Keratinocyte (primary cell): ENCODE measurements at regions not wholly inside any gene's neighbourhood (a gene's known extent, or its start where the extent isn't known, plus 50 kb on each side); places are given as distances from the start of the nearest gene placed in this dataset.

Experiments
- DNase-seq: peaks from one replicate; pipeline ENCODE4 v3.0.0-alpha.2; 2011; ENCODE audit warnings: low read depth, missing footprints, low spot score
- FAIRE-seq: peaks from 2 replicates; lab custom pipeline; 2011; peaks lifted over from hg19 to GRCh38; lab: Jason Lieb, UNC
- H2AFZ ChIP-seq: 2 replicates; pipeline ENCODE4 v1.6.0; 2012; ENCODE audit warnings: low read length, control low read depth, inconsistent platforms; ENCODE audit not compliant: control insufficient read depth
- H3K27ac ChIP-seq: 2 replicates; pipeline ENCODE4 v1.5.1; 2011; ENCODE audit warnings: low read length; ENCODE audit not compliant: control insufficient read depth, insufficient read depth
- H3K27me3 ChIP-seq: 3 replicates; pipeline ENCODE4 v1.6.0; 2011; ENCODE audit warnings: low read length; ENCODE audit not compliant: control insufficient read depth, insufficient read depth; ENCODE audit errors: extremely low read depth
- H3K36me3 ChIP-seq, 2 experiments: 2 replicates in 1 of 2; 3 replicates in 1 of 2; pipeline ENCODE4 v1.5.1; 2011; ENCODE audit warnings: low read length in 2 of 2, mild to moderate bottlenecking in 1 of 2; ENCODE audit not compliant: control insufficient read depth in 2 of 2, insufficient read depth in 2 of 2; ENCODE audit errors: extremely low read depth in 1 of 2
- H3K4me1 ChIP-seq: 3 replicates; pipeline ENCODE4 v1.5.1; 2011; ENCODE audit warnings: low read length; ENCODE audit not compliant: control insufficient read depth, insufficient read depth; ENCODE audit errors: extremely low read depth
- H3K4me2 ChIP-seq: 3 replicates; pipeline ENCODE4 v1.6.0; 2011; ENCODE audit warnings: low read depth, low read length; ENCODE audit not compliant: control insufficient read depth, insufficient read depth; ENCODE audit errors: extremely low read depth
- H3K4me3 ChIP-seq, 3 experiments: fragments of 200-600 bp in 1 of 3; sonication (generic) in 1 of 3; 2 replicates in 2 of 3; 3 replicates in 1 of 3; pipeline ENCODE4 v1.5.1; 2011 to 2016; ENCODE audit warnings: low read length in 3 of 3, mild to moderate bottlenecking in 3 of 3, control low read depth in 2 of 3, inconsistent platforms in 1 of 3, low read depth in 1 of 3, mixed read lengths in 1 of 3, mixed run types in 1 of 3, moderate library complexity in 1 of 3; ENCODE audit not compliant: control insufficient read depth in 2 of 3, insufficient read depth in 2 of 3; ENCODE audit errors: extremely low read depth in 1 of 3
- H3K79me2 ChIP-seq: 2 replicates; pipeline ENCODE4 v1.6.0; 2012; ENCODE audit warnings: low read length; ENCODE audit not compliant: control insufficient read depth, insufficient read depth
- H3K9ac ChIP-seq: 3 replicates; pipeline ENCODE4 v1.6.0; 2011; ENCODE audit warnings: low read length; ENCODE audit not compliant: control insufficient read depth, insufficient read depth; ENCODE audit errors: extremely low read depth
- H3K9me1 ChIP-seq: 3 replicates; pipeline ENCODE4 v1.6.0; 2011; ENCODE audit warnings: low read length; ENCODE audit not compliant: control insufficient read depth, insufficient read depth; ENCODE audit errors: extremely low read depth
- H3K9me3 ChIP-seq: 2 replicates; pipeline ENCODE4 v1.5.1; 2012; ENCODE audit warnings: low read depth, low read length; ENCODE audit not compliant: control insufficient read depth
- H4K20me1 ChIP-seq: 3 replicates; pipeline ENCODE4 v1.6.0; 2011; ENCODE audit warnings: low read length; ENCODE audit not compliant: control insufficient read depth, insufficient read depth; ENCODE audit errors: extremely low read depth
- EZH2 ChIP-seq: IDR thresholded peaks from one replicate; pipeline ENCODE4 v1.6.1; 2012; ENCODE audit warnings: inconsistent platforms, mild to moderate bottlenecking, low read length, moderate library complexity
- dilution Hi-C: fragments of 300-500 bp; cut with MboI; formaldehyde crosslinking; loops from one replicate; pipeline ENCODE4 v1.7.0; 2020; ENCODE audit warnings: low sequenced_read_pairs; ENCODE audit not compliant: extremely low pct_ligation_motif_present
- TF ChIP-seq, protein P1 (sequence below), 3 experiments: IDR thresholded peaks in 1 of 3; conservative IDR thresholded peaks in 1 of 3; optimal IDR thresholded peaks in 1 of 3; 2 replicates in 2 of 3; 3 replicates in 1 of 3; pipeline versions ENCODE3 to v1.5.1; 2011; ENCODE audit warnings: low read length in 3 of 3, mild to moderate bottlenecking in 3 of 3, moderate library complexity in 2 of 3, control low read depth in 1 of 3, inconsistent platforms in 1 of 3; ENCODE audit not compliant: insufficient read depth in 2 of 3; ENCODE audit errors: extremely low read depth in 1 of 3

DNA sequence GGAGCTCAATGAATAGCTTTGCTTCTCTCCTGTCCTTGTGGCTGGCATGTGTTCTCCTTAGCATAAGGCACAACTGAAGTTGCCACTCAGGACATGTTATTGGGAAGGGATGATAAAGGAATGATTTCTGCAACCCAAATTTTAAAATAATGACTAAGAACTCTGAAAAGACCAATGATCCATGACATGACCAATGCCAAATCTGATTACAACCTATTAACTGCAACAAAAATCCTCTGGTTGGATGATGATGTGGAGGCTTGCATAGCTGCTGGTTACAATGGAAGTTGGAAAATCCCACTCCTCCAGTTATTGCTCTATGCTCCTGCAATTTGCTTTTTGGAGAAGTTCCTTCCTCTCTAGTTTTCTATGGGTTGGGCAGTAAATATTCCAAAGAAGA lies 63.4 kb upstream of the FBXL4 start:
- dilution Hi-C loops: no loop called here
- H3K4me3 ChIP-seq: no peak overlapping the region
- no peaks in the 10 kb centered on the region for H4K20me1 ChIP-seq
- H3K27me3 ChIP-seq: no peaks in the 10 kb centered on the region
- TF ChIP-seq, protein P1, sequence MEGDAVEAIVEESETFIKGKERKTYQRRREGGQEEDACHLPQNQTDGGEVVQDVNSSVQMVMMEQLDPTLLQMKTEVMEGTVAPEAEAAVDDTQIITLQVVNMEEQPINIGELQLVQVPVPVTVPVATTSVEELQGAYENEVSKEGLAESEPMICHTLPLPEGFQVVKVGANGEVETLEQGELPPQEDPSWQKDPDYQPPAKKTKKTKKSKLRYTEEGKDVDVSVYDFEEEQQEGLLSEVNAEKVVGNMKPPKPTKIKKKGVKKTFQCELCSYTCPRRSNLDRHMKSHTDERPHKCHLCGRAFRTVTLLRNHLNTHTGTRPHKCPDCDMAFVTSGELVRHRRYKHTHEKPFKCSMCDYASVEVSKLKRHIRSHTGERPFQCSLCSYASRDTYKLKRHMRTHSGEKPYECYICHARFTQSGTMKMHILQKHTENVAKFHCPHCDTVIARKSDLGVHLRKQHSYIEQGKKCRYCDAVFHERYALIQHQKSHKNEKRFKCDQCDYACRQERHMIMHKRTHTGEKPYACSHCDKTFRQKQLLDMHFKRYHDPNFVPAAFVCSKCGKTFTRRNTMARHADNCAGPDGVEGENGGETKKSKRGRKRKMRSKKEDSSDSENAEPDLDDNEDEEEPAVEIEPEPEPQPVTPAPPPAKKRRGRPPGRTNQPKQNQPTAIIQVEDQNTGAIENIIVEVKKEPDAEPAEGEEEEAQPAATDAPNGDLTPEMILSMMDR (optimal IDR thresholded peaks at IDR 0.05 in 1 of 3, IDR thresholded peaks at IDR 0.05 in 1 of 3, conservative IDR thresholded peaks at IDR 0.05 in 1 of 3; ENCODE audit: extremely low read depth in 1 of 3, insufficient read depth in 2 of 3, low read length in 3 of 3): no peak
- no peak for TF ChIP-seq EZH2
- no peak overlapping the region for H3K4me2 ChIP-seq
- no peak overlapping the region for H3K27ac ChIP-seq
- no peaks in the 10 kb centered on the region for H3K9me1 ChIP-seq
- H3K9me3 ChIP-seq: no peaks in the 10 kb centered on the region
- no peaks in the 10 kb centered on the region for H3K36me3 ChIP-seq
- FAIRE-seq (no peak), DNase-seq (no peak)
- H2AFZ ChIP-seq: no peak overlapping the region
- H3K9ac ChIP-seq: no peak overlapping the region
- no peaks in the 10 kb centered on the region for H3K79me2 ChIP-seq
- H3K4me1 ChIP-seq: no peaks in the 10 kb centered on the region

DNA sequence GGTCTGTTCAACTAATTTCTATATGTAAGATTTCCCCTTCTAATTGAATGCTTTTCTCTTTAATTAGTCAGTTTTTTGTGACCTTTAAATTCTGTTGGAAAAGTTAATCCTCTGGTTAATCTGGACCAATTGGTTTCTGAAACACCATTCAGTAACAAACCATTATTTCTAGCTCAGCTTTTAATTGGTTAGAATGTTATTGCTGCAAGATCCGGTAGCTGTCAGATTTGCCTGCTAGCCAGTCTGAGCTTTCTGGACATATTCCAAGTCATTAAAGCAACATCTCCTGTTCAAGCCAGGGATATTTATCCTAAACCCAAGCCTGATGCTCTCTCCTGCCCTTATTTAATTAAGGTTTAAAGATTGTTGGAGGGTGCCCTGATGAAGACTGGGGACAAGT lies 55.1 kb upstream of the FBXL4 start:
- Histone ChIP-seq H3K27ac (no peak overlapping the region), H3K9ac (no peak overlapping the region), H3K4me3 (no peak overlapping the region), H3K4me1 (no peaks in the 10 kb centered on the region), H3K27me3 (peaks cover 3% of the 10 kb centered on the region), H3K4me2 (no peak overlapping the region), H4K20me1 (no peaks in the 10 kb centered on the region), H3K36me3 (no peaks in the 10 kb centered on the region), H3K9me1 (no peaks in the 10 kb centered on the region), H3K9me3 (no peaks in the 10 kb centered on the region), H2AFZ (no peak overlapping the region), H3K79me2 (no peaks in the 10 kb centered on the region)
- dilution Hi-C loops: no loop called here
- FAIRE-seq (no peak), DNase-seq (no peak)
- TF ChIP-seq, protein P1 (optimal IDR thresholded peaks at IDR 0.05 in 1 of 3, IDR thresholded peaks at IDR 0.05 in 1 of 3, conservative IDR thresholded peaks at IDR 0.05 in 1 of 3; ENCODE audit: extremely low read depth in 1 of 3, insufficient read depth in 2 of 3, low read length in 3 of 3): no peak
- no peak for TF ChIP-seq EZH2
